ENCODE measurements at regions not wholly inside any gene's neighbourhood (a gene's known extent, or its start where the extent isn't known, plus 50 kb on each side); places are given as distances from the start of the nearest gene placed in this dataset.

DNA sequence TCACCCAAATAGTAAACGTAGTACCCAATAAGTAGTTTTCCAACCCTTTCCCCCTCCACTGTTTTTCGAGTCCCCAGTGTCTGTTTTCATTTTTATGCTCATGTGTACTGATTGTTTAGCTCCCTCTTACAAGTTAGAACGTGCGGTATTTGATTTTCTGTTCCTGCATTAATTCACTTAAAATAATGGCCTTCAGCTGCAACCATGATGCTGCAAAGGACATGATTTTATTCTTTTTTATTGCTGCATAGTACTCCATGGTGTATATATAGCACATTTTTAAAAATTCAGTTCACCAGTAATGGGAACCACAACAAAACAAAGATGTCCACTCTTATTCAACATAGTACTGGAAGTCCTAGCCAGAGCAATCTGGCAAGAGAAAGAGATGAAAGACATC is 72.8 kb downstream of the DUSP6 start:
- H3K4me1 ChIP-seq (ENCODE audit: control insufficient read depth in 1 of 2, insufficient read depth in 1 of 2, low read depth in 1 of 2, low read length in 1 of 2): peaks cover 23 to 24% of the 10 kb centered on the region in 2 experiments
- no peak overlapping the region for H3K27ac ChIP-seq
- no peak overlapping the region for H3K4me3 ChIP-seq (ENCODE audit: low read depth in 1 of 2, low read length in 1 of 2)
- no peaks in the 10 kb centered on the region for H3K27me3 ChIP-seq
- no peaks in the 10 kb centered on the region for H3K36me3 ChIP-seq
- H3K9me3 ChIP-seq: no peaks in the 10 kb centered on the region
- TF ChIP-seq, protein P1, sequence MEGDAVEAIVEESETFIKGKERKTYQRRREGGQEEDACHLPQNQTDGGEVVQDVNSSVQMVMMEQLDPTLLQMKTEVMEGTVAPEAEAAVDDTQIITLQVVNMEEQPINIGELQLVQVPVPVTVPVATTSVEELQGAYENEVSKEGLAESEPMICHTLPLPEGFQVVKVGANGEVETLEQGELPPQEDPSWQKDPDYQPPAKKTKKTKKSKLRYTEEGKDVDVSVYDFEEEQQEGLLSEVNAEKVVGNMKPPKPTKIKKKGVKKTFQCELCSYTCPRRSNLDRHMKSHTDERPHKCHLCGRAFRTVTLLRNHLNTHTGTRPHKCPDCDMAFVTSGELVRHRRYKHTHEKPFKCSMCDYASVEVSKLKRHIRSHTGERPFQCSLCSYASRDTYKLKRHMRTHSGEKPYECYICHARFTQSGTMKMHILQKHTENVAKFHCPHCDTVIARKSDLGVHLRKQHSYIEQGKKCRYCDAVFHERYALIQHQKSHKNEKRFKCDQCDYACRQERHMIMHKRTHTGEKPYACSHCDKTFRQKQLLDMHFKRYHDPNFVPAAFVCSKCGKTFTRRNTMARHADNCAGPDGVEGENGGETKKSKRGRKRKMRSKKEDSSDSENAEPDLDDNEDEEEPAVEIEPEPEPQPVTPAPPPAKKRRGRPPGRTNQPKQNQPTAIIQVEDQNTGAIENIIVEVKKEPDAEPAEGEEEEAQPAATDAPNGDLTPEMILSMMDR (IDR thresholded peaks at IDR 0.05): no peak

GRCh38 chr12:89278862-89279261 is 73.4 kb downstream of the DUSP6 start:
- H3K36me3 ChIP-seq: no peaks in the 10 kb centered on the region
- no peak overlapping the region for H3K27ac ChIP-seq
- TF ChIP-seq, protein P1 (IDR thresholded peaks at IDR 0.05): no peak
- no peak overlapping the region for H3K4me3 ChIP-seq (ENCODE audit: low read depth in 1 of 2, low read length in 1 of 2)
- no peaks in the 10 kb centered on the region for H3K9me3 ChIP-seq
- H3K4me1 ChIP-seq (ENCODE audit: control insufficient read depth in 1 of 2, insufficient read depth in 1 of 2, low read depth in 1 of 2, low read length in 1 of 2): peaks cover 23 to 24% of the 10 kb centered on the region in 2 experiments
- H3K27me3 ChIP-seq: no peaks in the 10 kb centered on the region

GRCh38 chr12:89278169-89278568 is 74.1 kb downstream of the DUSP6 start:
- Histone ChIP-seq H3K27me3 (no peaks in the 10 kb centered on the region), H3K27ac (no peak overlapping the region), H3K4me3 (ENCODE audit: low read depth in 1 of 2, low read length in 1 of 2) (no peak overlapping the region), H3K36me3 (no peaks in the 10 kb centered on the region), H3K4me1 (ENCODE audit: control insufficient read depth in 1 of 2, insufficient read depth in 1 of 2, low read depth in 1 of 2, low read length in 1 of 2) (peaks cover 23 to 24% of the 10 kb centered on the region in 2 experiments), H3K9me3 (no peaks in the 10 kb centered on the region)
- TF ChIP-seq, protein P1 (IDR thresholded peaks at IDR 0.05): no peak

DNA sequence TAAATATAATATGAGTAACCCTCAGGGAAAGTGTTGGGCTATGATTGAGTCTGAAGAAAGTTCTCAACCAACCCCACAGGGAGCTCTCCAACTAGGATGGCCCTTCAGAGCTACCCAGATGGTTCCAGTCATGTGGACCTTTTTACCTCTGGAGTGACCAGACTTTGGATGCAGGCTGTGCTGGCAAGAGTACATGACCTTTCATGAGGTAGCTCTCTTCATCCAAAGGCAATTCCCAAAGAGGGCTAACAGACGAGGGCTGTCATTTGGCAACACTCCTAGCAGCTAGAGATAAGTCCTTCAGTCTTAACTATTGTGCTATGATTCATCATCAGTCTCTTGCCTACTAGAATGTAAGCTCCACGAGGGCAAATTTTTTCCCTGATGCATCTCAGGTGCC is 75.4 kb downstream of the DUSP6 start:
- Histone ChIP-seq H3K4me1 (ENCODE audit: control insufficient read depth in 1 of 2, insufficient read depth in 1 of 2, low read depth in 1 of 2, low read length in 1 of 2) (peaks cover 21 to 22% of the 10 kb centered on the region in 2 experiments), H3K4me3 (ENCODE audit: low read depth in 1 of 2, low read length in 1 of 2) (no peak overlapping the region), H3K9me3 (no peaks in the 10 kb centered on the region), H3K27ac (no peak overlapping the region), H3K27me3 (no peaks in the 10 kb centered on the region), H3K36me3 (no peaks in the 10 kb centered on the region)
- TF ChIP-seq, protein P1 (IDR thresholded peaks at IDR 0.05): no peak

GRCh38 chr12:89273525-89273924 is 78.8 kb downstream of the DUSP6 start:
- TF ChIP-seq, protein P1 (IDR thresholded peaks at IDR 0.05): no peak
- H3K27me3 ChIP-seq: no peaks in the 10 kb centered on the region
- no peaks in the 10 kb centered on the region for H3K36me3 ChIP-seq
- H3K27ac ChIP-seq: no peak overlapping the region
- H3K4me1 ChIP-seq (ENCODE audit: control insufficient read depth in 1 of 2, insufficient read depth in 1 of 2, low read depth in 1 of 2, low read length in 1 of 2): no peaks in the 10 kb centered on the region
- H3K4me3 ChIP-seq (ENCODE audit: low read depth in 1 of 2, low read length in 1 of 2): no peak overlapping the region
- no peaks in the 10 kb centered on the region for H3K9me3 ChIP-seq

GRCh38 chr12:89270548-89270947 is 81.8 kb downstream of the DUSP6 start:
- Histone ChIP-seq H3K36me3 (no peaks in the 10 kb centered on the region), H3K9me3 (no peaks in the 10 kb centered on the region), H3K27ac (no peak overlapping the region), H3K4me1 (ENCODE audit: control insufficient read depth in 1 of 2, insufficient read depth in 1 of 2, low read depth in 1 of 2, low read length in 1 of 2) (peaks cover 11 to 14% of the 10 kb centered on the region in 2 experiments), H3K4me3 (ENCODE audit: low read depth in 1 of 2, low read length in 1 of 2) (no peak overlapping the region), H3K27me3 (no peaks in the 10 kb centered on the region)
- TF ChIP-seq, protein P1 (IDR thresholded peaks at IDR 0.05): no peak
